OCI-LY1 (cell line): ENCODE measurements at regions not wholly inside any gene's neighbourhood (a gene's known extent, or its start where the extent isn't known, plus 50 kb on each side); places are given as distances from the start of the nearest gene placed in this dataset.
A peak's percentile ranks its signal among the peaks of the same experiment; 100 is the strongest.
"Not testable (repeated sequence)": the region's sequence is repeated elsewhere in the genome, so short reads cannot be mapped to it uniquely, and the experiment has no call there.

Source experiments
- H2AFZ ChIP-seq: fragments of 200-600 bp; sonication (generic), shearing (Covaris generic); 2 replicates; pipeline ENCODE4 v1.6.0; 2014; ENCODE audit warnings: antibody characterized with exemption, mild to moderate bottlenecking, low read length
- H3F3A ChIP-seq: fragments of 200-600 bp; sonication (generic), shearing (Covaris generic); 2 replicates; pipeline ENCODE4 v1.6.0; 2014; ENCODE audit warnings: mild to moderate bottlenecking, antibody characterized with exemption, low read length, moderate library complexity; ENCODE audit not compliant: insufficient read depth
- H3K27ac ChIP-seq: fragments of 200-600 bp; sonication (generic); 2 replicates; pipeline ENCODE4 v1.5.1; 2014; ENCODE audit warnings: low read length, mixed run types, mild to moderate bottlenecking, low read depth; ENCODE audit not compliant: poor library complexity, severe bottlenecking
- H3K27me3 ChIP-seq: fragments of 200-600 bp; sonication (generic); 2 replicates; pipeline ENCODE4 v1.6.0; 2014; ENCODE audit warnings: antibody characterized with exemption, mild to moderate bottlenecking, low read length, moderate library complexity; ENCODE audit not compliant: insufficient read depth
- H3K36me3 ChIP-seq: fragments of 200-600 bp; sonication (generic); 2 replicates; pipeline ENCODE4 v1.6.1; 2014; ENCODE audit warnings: mild to moderate bottlenecking, antibody characterized with exemption, low read length, moderate library complexity, mixed read lengths; ENCODE audit not compliant: insufficient read depth
- H3K4me1 ChIP-seq: fragments of 200-600 bp; sonication (generic); 2 replicates; pipeline ENCODE4 v1.5.1; 2014; ENCODE audit warnings: mild to moderate bottlenecking, low read length, moderate library complexity; ENCODE audit not compliant: insufficient read depth, severe bottlenecking
- H3K4me2 ChIP-seq: fragments of 200-600 bp; sonication (generic), shearing (Covaris generic); 2 replicates; pipeline ENCODE4 v1.6.1; 2014; ENCODE audit warnings: low read length
- H3K4me3 ChIP-seq: fragments of 200-600 bp; sonication (generic); 2 replicates; pipeline ENCODE4 v1.5.1; 2014; ENCODE audit warnings: low read length, low read depth, mild to moderate bottlenecking, mixed read lengths; ENCODE audit not compliant: poor library complexity, severe bottlenecking
- H3K79me2 ChIP-seq: fragments of 200-600 bp; shearing (Covaris generic); 2 replicates; pipeline ENCODE4 v1.6.1; 2016; ENCODE audit warnings: mixed run types, low read length, mixed read lengths; ENCODE audit not compliant: insufficient read depth
- H3K9ac ChIP-seq: fragments of 200-600 bp; sonication (generic), shearing (Covaris generic); 2 replicates; pipeline ENCODE4 v1.6.1; 2014; ENCODE audit warnings: mild to moderate bottlenecking, low read length, mixed read lengths
- H3K9me2 ChIP-seq: fragments of 200-600 bp; sonication (generic), shearing (Covaris generic); 2 replicates; pipeline ENCODE4 v1.6.1; 2014; ENCODE audit warnings: low read depth, mild to moderate bottlenecking, low read length, mixed read lengths
- H3K9me3 ChIP-seq: fragments of 200-600 bp; shearing (Covaris generic); 2 replicates; pipeline ENCODE4 v1.6.1; 2014; ENCODE audit warnings: low read length, mixed read lengths
- H4K20me1 ChIP-seq: fragments of 200-600 bp; sonication (generic), shearing (Covaris generic); 2 replicates; pipeline ENCODE4 v1.6.0; 2016; ENCODE audit warnings: mild to moderate bottlenecking, low read length; ENCODE audit not compliant: insufficient read depth
- CTCF ChIP-seq: fragments of 200-600 bp; sonication (generic), shearing (Covaris generic); IDR thresholded peaks from 2 replicates; pipeline ENCODE4 v1.5.1; 2017; ENCODE audit warnings: mild to moderate bottlenecking, antibody characterized with exemption, low read length, moderate library complexity, mixed read lengths
- EZH2 ChIP-seq: fragments of 200-600 bp; sonication (generic), shearing (Covaris generic); IDR thresholded peaks from 2 replicates; pipeline ENCODE4 v1.8.0; 2017; ENCODE audit warnings: borderline replicate concordance, mixed run types, mild to moderate bottlenecking, antibody characterized with exemption, low read length, moderate library complexity, mixed read lengths

GRCh38 chr2:224650815-224651439 lies 65.2 kb downstream of the CCDC195 start:
- H3K36me3 ChIP-seq: no peaks in the 10 kb centered on the region
- H3F3A ChIP-seq: no peaks in the 10 kb centered on the region
- no peaks in the 10 kb centered on the region for H3K79me2 ChIP-seq
- peak overlapping the region; percentile 42 for H3K27ac ChIP-seq
- H3K4me1 ChIP-seq: peaks cover 28% of the 10 kb centered on the region
- peak overlapping the region; percentile 82 for H2AFZ ChIP-seq
- no peaks in the 10 kb centered on the region for H4K20me1 ChIP-seq
- H3K27me3 ChIP-seq: no peaks in the 10 kb centered on the region
- peak; percentile 92 for TF ChIP-seq CTCF
- no peak for TF ChIP-seq EZH2
- no peaks in the 10 kb centered on the region for H3K9me3 ChIP-seq
- no peaks in the 10 kb centered on the region for H3K9me2 ChIP-seq
- peak overlapping the region; percentile 50 for H3K9ac ChIP-seq
- peak overlapping the region; percentile 78 for H3K4me2 ChIP-seq
- peak overlapping the region; percentile 54 for H3K4me3 ChIP-seq

GRCh38 chr2:224647684-224648083 lies 62.5 kb upstream of the CUL3 start:
- not testable (repeated sequence) for H3K79me2 ChIP-seq, H3K4me3 ChIP-seq, H3K27ac ChIP-seq, H3K9me2 ChIP-seq, H3F3A ChIP-seq, H2AFZ ChIP-seq, H3K36me3 ChIP-seq, H3K9ac ChIP-seq, H3K27me3 ChIP-seq, H3K9me3 ChIP-seq, H3K4me2 ChIP-seq, H4K20me1 ChIP-seq
- peaks cover 43% of the 10 kb centered on the region for H3K4me1 ChIP-seq

GRCh38 chr2:224646242-224646846 lies 61.2 kb upstream of the CUL3 start:
- no peaks in the 10 kb centered on the region for H3K27me3 ChIP-seq
- peak overlapping the region; percentile 28; the same call in 1 of the 2 replicates for H3K9ac ChIP-seq
- peak overlapping the region; percentile 20 for H3K4me3 ChIP-seq
- peaks cover 52% of the 10 kb centered on the region for H3K4me1 ChIP-seq
- no peaks in the 10 kb centered on the region for H3K9me2 ChIP-seq
- peak overlapping the region; percentile 79 for H3K27ac ChIP-seq
- no peaks in the 10 kb centered on the region for H3F3A ChIP-seq
- no peaks in the 10 kb centered on the region for H4K20me1 ChIP-seq
- peak; percentile 98 for TF ChIP-seq CTCF
- no peak for TF ChIP-seq EZH2
- no peaks in the 10 kb centered on the region for H3K79me2 ChIP-seq
- H3K4me2 ChIP-seq: peak overlapping the region; percentile 46
- no peaks in the 10 kb centered on the region for H3K9me3 ChIP-seq
- H2AFZ ChIP-seq: peak overlapping the region; percentile 64
- no peaks in the 10 kb centered on the region for H3K36me3 ChIP-seq

- Histone ChIP-seq H3K9me3 (no peaks in the 10 kb centered on the region), H2AFZ (peak overlapping the region; percentile 11; the same call in 1 of the 2 replicates), H3K27me3 (no peaks in the 10 kb centered on the region), H3K4me2 (peak overlapping the region; percentile 46), H3K79me2 (no peaks in the 10 kb centered on the region), H3K36me3 (no peaks in the 10 kb centered on the region), H3K4me3 (peak overlapping the region; percentile 2), H4K20me1 (no peaks in the 10 kb centered on the region), H3K27ac (peak overlapping the region; percentile 79), H3K9ac (peak overlapping the region; percentile 23; the same call in 1 of the 2 replicates), H3K4me1 (peaks cover 46% of the 10 kb centered on the region), H3F3A (no peaks in the 10 kb centered on the region), H3K9me2 (no peaks in the 10 kb centered on the region)
- TF ChIP-seq EZH2: no peak
- no peak for TF ChIP-seq CTCF
These were observed 60.6 kb upstream of the CUL3 start for GRCh38 chr2:224645722-224646121.
